ENCODE measurements at regions not wholly inside any gene's neighbourhood (a gene's known extent, or its start where the extent isn't known, plus 50 kb on each side); places are given as distances from the start of the nearest gene placed in this dataset.

DNA sequence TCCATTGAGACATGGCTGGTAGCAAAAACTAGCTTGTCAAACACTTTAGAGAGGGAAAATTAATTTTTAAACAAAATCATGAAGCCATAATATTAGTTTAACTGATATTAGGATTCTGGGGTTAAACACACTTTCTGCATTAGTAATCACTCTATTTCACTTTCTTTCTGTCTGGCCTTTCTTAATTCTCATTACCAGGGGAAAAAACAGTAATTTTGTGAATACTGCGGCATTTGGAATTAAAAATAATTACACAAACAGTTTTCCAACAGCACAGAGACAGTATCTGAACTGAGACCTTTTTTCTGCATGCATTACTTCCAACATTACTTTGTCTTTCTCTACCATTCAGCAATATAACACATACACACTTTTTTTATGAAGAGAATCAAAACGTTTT, 190.6 kb downstream of the MRPL39 start:
- peaks cover 6% of the 10 kb centered on the region for H3K9me3 ChIP-seq (ENCODE audit: control insufficient read depth, insufficient read depth, low read length)
- H3K9me3 Mint-ChIP-seq: no peaks in the 10 kb centered on the region
- WGBS (ENCODE audit: insufficient coverage): 78% methylated on average over 1 of the region's 2 CpGs
- peaks cover 5 to 12% of the 10 kb centered on the region in 2 donors for H3K27me3 Mint-ChIP-seq (ENCODE audit: low read depth in 2 of 2)
- no peaks in the 10 kb centered on the region for H3K36me3 Mint-ChIP-seq
- peaks cover 4% of the 10 kb centered on the region in 2 donors for H3K4me1 Mint-ChIP-seq
- no peaks in the 10 kb centered on the region for H3K27me3 ChIP-seq (ENCODE audit: control insufficient read depth, insufficient read depth, low read length)
- H3K4me1 ChIP-seq (ENCODE audit: control insufficient read depth, insufficient read depth, low read length): no peaks in the 10 kb centered on the region
- H3K36me3 ChIP-seq (ENCODE audit: control insufficient read depth, insufficient read depth, low read length): no peaks in the 10 kb centered on the region
- TF ChIP-seq, protein P1, sequence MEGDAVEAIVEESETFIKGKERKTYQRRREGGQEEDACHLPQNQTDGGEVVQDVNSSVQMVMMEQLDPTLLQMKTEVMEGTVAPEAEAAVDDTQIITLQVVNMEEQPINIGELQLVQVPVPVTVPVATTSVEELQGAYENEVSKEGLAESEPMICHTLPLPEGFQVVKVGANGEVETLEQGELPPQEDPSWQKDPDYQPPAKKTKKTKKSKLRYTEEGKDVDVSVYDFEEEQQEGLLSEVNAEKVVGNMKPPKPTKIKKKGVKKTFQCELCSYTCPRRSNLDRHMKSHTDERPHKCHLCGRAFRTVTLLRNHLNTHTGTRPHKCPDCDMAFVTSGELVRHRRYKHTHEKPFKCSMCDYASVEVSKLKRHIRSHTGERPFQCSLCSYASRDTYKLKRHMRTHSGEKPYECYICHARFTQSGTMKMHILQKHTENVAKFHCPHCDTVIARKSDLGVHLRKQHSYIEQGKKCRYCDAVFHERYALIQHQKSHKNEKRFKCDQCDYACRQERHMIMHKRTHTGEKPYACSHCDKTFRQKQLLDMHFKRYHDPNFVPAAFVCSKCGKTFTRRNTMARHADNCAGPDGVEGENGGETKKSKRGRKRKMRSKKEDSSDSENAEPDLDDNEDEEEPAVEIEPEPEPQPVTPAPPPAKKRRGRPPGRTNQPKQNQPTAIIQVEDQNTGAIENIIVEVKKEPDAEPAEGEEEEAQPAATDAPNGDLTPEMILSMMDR (IDR thresholded peaks at IDR 0.05): no peak
- no peak overlapping the region for H3K27ac ChIP-seq (ENCODE audit: low read length)
- intact Hi-C loops (cut with micrococcal nuclease): no loop called here
- no peak overlapping the region for H3K27ac Mint-ChIP-seq
- ATAC-seq: no peak
- H3K4me3 ChIP-seq (ENCODE audit: low read length): no peak overlapping the region
- no peak for DNase-seq
- no peak overlapping the region for H3K4me3 Mint-ChIP-seq

DNA sequence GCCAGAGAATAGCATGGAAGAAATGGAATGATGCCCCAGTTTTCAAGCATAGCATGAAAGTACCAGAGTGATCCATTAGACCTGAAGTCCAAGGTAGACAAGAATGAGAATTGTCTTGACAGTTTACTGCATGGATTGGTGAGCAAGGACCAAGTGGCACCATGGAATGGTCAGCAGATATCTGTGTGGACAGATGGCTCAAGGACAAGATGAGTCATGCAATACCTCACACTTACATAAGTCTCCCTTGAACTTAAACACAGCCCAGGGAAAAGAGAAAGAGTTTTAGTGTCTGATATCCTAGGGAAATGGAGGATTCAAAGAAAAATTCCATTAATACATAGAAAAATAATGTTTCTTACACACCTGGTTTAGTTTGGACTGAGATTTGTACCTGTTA, 195.2 kb downstream of the MRPL39 start:
- no peak overlapping the region for H3K4me3 ChIP-seq (ENCODE audit: low read length)
- no peaks in the 10 kb centered on the region for H3K36me3 Mint-ChIP-seq
- ATAC-seq: no peak
- H3K27me3 ChIP-seq (ENCODE audit: control insufficient read depth, insufficient read depth, low read length): no peaks in the 10 kb centered on the region
- no peaks in the 10 kb centered on the region for H3K4me1 Mint-ChIP-seq
- H3K4me3 Mint-ChIP-seq: no peak overlapping the region
- no peak overlapping the region for H3K27ac ChIP-seq (ENCODE audit: low read length)
- no peaks in the 10 kb centered on the region for H3K9me3 Mint-ChIP-seq
- TF ChIP-seq, protein P1 (IDR thresholded peaks at IDR 0.05): no peak
- no peak for DNase-seq
- peaks cover 6% of the 10 kb centered on the region for H3K9me3 ChIP-seq (ENCODE audit: control insufficient read depth, insufficient read depth, low read length)
- H3K4me1 ChIP-seq (ENCODE audit: control insufficient read depth, insufficient read depth, low read length): no peaks in the 10 kb centered on the region
- no peak overlapping the region for H3K27ac Mint-ChIP-seq
- no peaks in the 10 kb centered on the region for H3K36me3 ChIP-seq (ENCODE audit: control insufficient read depth, insufficient read depth, low read length)
- intact Hi-C loops (cut with micrococcal nuclease): no loop called here
- peaks cover 1 to 5% of the 10 kb centered on the region in 2 donors for H3K27me3 Mint-ChIP-seq (ENCODE audit: low read depth in 2 of 2)

DNA sequence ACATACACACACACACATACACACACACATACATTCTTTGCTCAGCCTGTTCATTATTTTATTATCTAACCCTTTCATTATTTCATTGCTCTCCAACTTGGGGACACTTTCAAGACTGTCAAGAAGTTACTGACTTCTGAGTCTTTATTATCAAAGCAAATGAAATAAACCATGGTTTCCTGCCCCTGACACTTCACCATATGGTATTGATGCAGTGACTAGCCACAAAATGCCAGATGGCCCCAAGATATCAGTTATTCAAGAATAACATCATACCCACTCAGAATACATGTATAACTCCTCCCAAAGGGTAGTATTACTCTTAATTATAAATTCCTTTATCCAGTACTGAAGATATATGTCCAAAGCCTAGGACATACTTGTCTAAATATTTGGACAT, 197.3 kb downstream of the MRPL39 start:
- Histone ChIP-seq H3K4me3 (ENCODE audit: low read length) (no peak overlapping the region), H3K9me3 (ENCODE audit: control insufficient read depth, insufficient read depth, low read length) (peaks cover 6% of the 10 kb centered on the region), H3K27ac (ENCODE audit: low read length) (no peak overlapping the region), H3K27me3 (ENCODE audit: control insufficient read depth, insufficient read depth, low read length) (no peaks in the 10 kb centered on the region), H3K4me1 (ENCODE audit: control insufficient read depth, insufficient read depth, low read length) (peaks cover 4% of the 10 kb centered on the region), H3K36me3 (ENCODE audit: control insufficient read depth, insufficient read depth, low read length) (no peaks in the 10 kb centered on the region)
- DNase-seq: no peak
- Mint-ChIP-seq H3K36me3 (no peaks in the 10 kb centered on the region), H3K27ac (no peak overlapping the region), H3K27me3 (ENCODE audit: low read depth in 2 of 2) (peaks cover 0 to 5% of the 10 kb centered on the region in 2 donors), H3K4me3 (no peak overlapping the region), H3K9me3 (no peaks in the 10 kb centered on the region), H3K4me1 (no peaks in the 10 kb centered on the region)
- TF ChIP-seq, protein P1 (IDR thresholded peaks at IDR 0.05): no peak
- no peak for ATAC-seq
- intact Hi-C loops (cut with micrococcal nuclease): no loop called here

DNA sequence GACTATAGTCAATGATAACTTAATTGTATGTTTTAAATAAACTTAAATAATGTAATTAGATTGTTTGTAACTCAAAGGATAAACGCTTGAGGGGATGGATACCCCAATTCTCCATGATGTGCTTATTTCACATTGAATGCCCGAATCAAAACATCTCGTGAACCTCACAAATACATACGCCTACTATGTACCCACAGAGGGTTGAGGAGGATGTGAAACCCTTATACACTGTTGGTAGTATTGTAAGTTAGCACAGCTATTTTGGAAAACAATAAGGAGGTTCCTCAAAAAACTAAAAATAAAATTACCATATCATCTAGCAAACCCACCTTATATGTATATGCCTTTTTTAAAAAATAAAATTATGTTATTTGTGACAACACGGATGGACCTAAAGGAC, 198.6 kb downstream of the MRPL39 start:
- no peaks in the 10 kb centered on the region for H3K36me3 ChIP-seq (ENCODE audit: control insufficient read depth, insufficient read depth, low read length)
- H3K27me3 Mint-ChIP-seq (ENCODE audit: low read depth in 2 of 2): peaks cover 0 to 5% of the 10 kb centered on the region in 2 donors
- no peaks in the 10 kb centered on the region for H3K27me3 ChIP-seq (ENCODE audit: control insufficient read depth, insufficient read depth, low read length)
- no peak overlapping the region for H3K27ac Mint-ChIP-seq
- intact Hi-C loops (cut with micrococcal nuclease): no loop called here
- H3K4me3 Mint-ChIP-seq: no peak overlapping the region
- no peak for ATAC-seq
- peaks cover 4% of the 10 kb centered on the region for H3K4me1 ChIP-seq (ENCODE audit: control insufficient read depth, insufficient read depth, low read length)
- no peaks in the 10 kb centered on the region for H3K4me1 Mint-ChIP-seq
- no peaks in the 10 kb centered on the region for H3K9me3 ChIP-seq (ENCODE audit: control insufficient read depth, insufficient read depth, low read length)
- DNase-seq: no peak
- no peak overlapping the region for H3K27ac ChIP-seq (ENCODE audit: low read length)
- TF ChIP-seq, protein P1 (IDR thresholded peaks at IDR 0.05): no peak
- no peaks in the 10 kb centered on the region for H3K9me3 Mint-ChIP-seq
- WGBS (ENCODE audit: insufficient coverage): 86% methylated on average over 1 of the region's 5 CpGs
- H3K4me3 ChIP-seq (ENCODE audit: low read length): no peak overlapping the region
- no peaks in the 10 kb centered on the region for H3K36me3 Mint-ChIP-seq

Data from natural killer cell (primary cell).